ENCODE measurements at regions not wholly inside any gene's neighbourhood (a gene's known extent, or its start where the extent isn't known, plus 50 kb on each side); places are given as distances from the start of the nearest gene placed in this dataset.

- H3K27ac ChIP-seq: no peak overlapping the region
- no peak for TF ChIP-seq CTCF (conservative IDR thresholded peaks at IDR 0.05)
Measured at GRCh38 chr1:56204206-56204605, 375.2 kb downstream of the PLPP3 start.

- no peak for TF ChIP-seq CTCF (conservative IDR thresholded peaks at IDR 0.05)
- H3K27ac ChIP-seq: no peak overlapping the region
Measured at GRCh38 chr1:56202796-56203492, 376.4 kb downstream of the PLPP3 start.

- TF ChIP-seq CTCF (conservative IDR thresholded peaks at IDR 0.05): no peak
- no peak overlapping the region for H3K27ac ChIP-seq
Measured at GRCh38 chr1:56202186-56202585, 377.2 kb downstream of the PLPP3 start.

- TF ChIP-seq CTCF (conservative IDR thresholded peaks at IDR 0.05): no peak
Measured at GRCh38 chr1:56200896-56201295, 378.5 kb downstream of the PLPP3 start.

GRCh38 chr1:56200442-56200841 lies 378.9 kb downstream of the PLPP3 start:
- H3K27ac ChIP-seq: peak overlapping the region; percentile 15; the same call in 1 of the 2 replicates
- TF ChIP-seq CTCF (conservative IDR thresholded peaks at IDR 0.05): no peak

More at GRCh38 chr1:56200896-56201295, 378.5 kb downstream of the PLPP3 start:
- peak overlapping the region; percentile 15; the same call in 1 of the 2 replicates for H3K27ac ChIP-seq

- H3K27ac ChIP-seq: peak overlapping the region; percentile 15; the same call in 1 of the 2 replicates
- no peak for TF ChIP-seq CTCF (conservative IDR thresholded peaks at IDR 0.05)
Measured at GRCh38 chr1:56199956-56200355, 379.4 kb downstream of the PLPP3 start.

- no peak for TF ChIP-seq CTCF (conservative IDR thresholded peaks at IDR 0.05)
- no peak overlapping the region for H3K27ac ChIP-seq
Measured at GRCh38 chr1:56199061-56199460, 380.3 kb downstream of the PLPP3 start.

Data from VCaP (cell line).